Prostate gland (tissue), 2 donors: ENCODE measurements at regions not wholly inside any gene's neighbourhood (a gene's known extent, or its start where the extent isn't known, plus 50 kb on each side); places are given as distances from the start of the nearest gene placed in this dataset.
"Not testable (repeated sequence)": the region's sequence is repeated elsewhere in the genome, so short reads cannot be mapped to it uniquely, and the experiment has no call there.

Source experiments
- DNase-seq: peaks from one replicate; pipeline ENCODE4 v3.0.0-alpha.2; 2019; ENCODE audit warnings: low spot score
- H3K27ac ChIP-seq, 2 donors: fragments of 200-600 bp; sonication (generic); 2 replicates each; pipeline ENCODE4 v1.5.1; 2017 to 2019
- H3K27me3 ChIP-seq: fragments of 200-600 bp; sonication (generic); replicated peaks from 2 replicates; pipeline ENCODE4 v1.5.1; 2019; ENCODE audit not compliant: insufficient read depth
- H3K36me3 ChIP-seq, 2 donors: fragments of 200-600 bp; sonication (generic); 1 replicate in 1 of 2; 2 replicates in 1 of 2; pipeline versions ENCODE4 v1.5.1 to v1.8.1; 2017 to 2019
- H3K4me1 ChIP-seq: fragments of 200-600 bp; sonication (generic); replicated peaks from 2 replicates; pipeline ENCODE4 v1.5.1; 2019
- H3K4me3 ChIP-seq, 2 donors: fragments of 200-600 bp; sonication (generic); 2 replicates each; pipeline ENCODE4 v1.5.1; 2017 to 2019
- H3K9me3 ChIP-seq: fragments of 200-600 bp; sonication (generic); 2 replicates; pipeline ENCODE4 v1.5.1; 2017
- CTCF ChIP-seq, 4 experiments: fragments of 200-600 bp in 2 of 4; fragments of 450-650 bp in 2 of 4; sonication (generic) in 2 of 4; IDR thresholded peaks; 1 replicate in 3 of 4; 2 replicates in 1 of 4; pipeline ENCODE4 v1.5.1; 2016 to 2019; ENCODE audit warnings: antibody characterized with exemption in 4 of 4, mild to moderate bottlenecking in 2 of 4, moderate library complexity in 2 of 4
- POLR2A ChIP-seq: fragments of 450-650 bp; IDR thresholded peaks from one replicate; pipeline ENCODE4 v1.6.1; 2016; ENCODE audit warnings: antibody characterized with exemption, mild to moderate bottlenecking
- POLR2AphosphoS5 ChIP-seq: sonication (generic); formaldehyde crosslinking; IDR thresholded peaks from one replicate; pipeline ENCODE4 v1.6.1; 2017; ENCODE audit warnings: antibody characterized with exemption
- WGBS: methylation state at CpG from one replicate; pipeline ENCODE4 v1.1.5; 2018; 5-methylcytosine and 5-hydroxymethylcytosine counted together
- intact Hi-C: fragments of 100-400 bp; cut with DNase I; formaldehyde crosslinking; loops from one replicate; pipeline ENCODE4 v1.14.2; 2022

GRCh38 chr7:53350241-53350640 lies 314.8 kb downstream of the POM121L12 start:
- Histone ChIP-seq H3K36me3 (no peaks in the 10 kb centered on the region), H3K4me3 (no peak overlapping the region), H3K27me3 (no peaks in the 10 kb centered on the region), H3K4me1 (no peaks in the 10 kb centered on the region), H3K9me3 (no peaks in the 10 kb centered on the region), H3K27ac (no peak overlapping the region)
- TF ChIP-seq CTCF (IDR thresholded peaks at IDR 0.05) (no peak), POLR2A (no peak), POLR2AphosphoS5 (no peak)
- 31% methylated on average over 2 of the region's 2 CpGs for WGBS
- intact Hi-C loops, result no loop called here
- DNase-seq, result no peak

GRCh38 chr7:53351681-53352080 lies 316.2 kb downstream of the POM121L12 start:
- WGBS, result 43% methylated on average over 2 of the region's 2 CpGs
- TF ChIP-seq POLR2AphosphoS5 (no peak), POLR2A (no peak), CTCF (IDR thresholded peaks at IDR 0.05) (no peak)
- intact Hi-C loops, result no loop called here

GRCh38 chr7:53358269-53358668 lies 322.8 kb downstream of the POM121L12 start:
- no peak overlapping the region for H3K4me3 ChIP-seq
- WGBS, result 92% methylated on average over 2 of the region's 2 CpGs
- H3K4me1 ChIP-seq, result no peaks in the 10 kb centered on the region
- H3K9me3 ChIP-seq, result no peaks in the 10 kb centered on the region
- no peaks in the 10 kb centered on the region for H3K36me3 ChIP-seq
- no peak for DNase-seq
- TF ChIP-seq CTCF (IDR thresholded peaks at IDR 0.05), result no peak
- no peak for TF ChIP-seq POLR2A
- no peak for TF ChIP-seq POLR2AphosphoS5
- H3K27ac ChIP-seq, result no peak overlapping the region
- no peaks in the 10 kb centered on the region for H3K27me3 ChIP-seq
- intact Hi-C loops, result no loop called here

More at GRCh38 chr7:53351681-53352080, 316.2 kb downstream of the POM121L12 start:
- Histone ChIP-seq H3K27ac (no peak overlapping the region), H3K27me3 (no peaks in the 10 kb centered on the region), H3K9me3 (no peaks in the 10 kb centered on the region), H3K4me1 (no peaks in the 10 kb centered on the region), H3K36me3 (no peaks in the 10 kb centered on the region), H3K4me3 (no peak overlapping the region)
- no peak for DNase-seq

GRCh38 chr7:53383131-53383530 lies 347.7 kb downstream of the POM121L12 start:
- intact Hi-C loops, result no loop called here
- no peaks in the 10 kb centered on the region for H3K27me3 ChIP-seq
- no peaks in the 10 kb centered on the region for H3K4me1 ChIP-seq
- no peak for TF ChIP-seq POLR2A
- no peak for TF ChIP-seq POLR2AphosphoS5
- no peak for TF ChIP-seq CTCF (IDR thresholded peaks at IDR 0.05)
- no peaks in the 10 kb centered on the region for H3K36me3 ChIP-seq
- H3K27ac ChIP-seq, result no peak overlapping the region
- 89% methylated on average over 3 of the region's 3 CpGs for WGBS
- DNase-seq, result no peak
- H3K4me3 ChIP-seq, result no peak overlapping the region
- H3K9me3 ChIP-seq, result no peaks in the 10 kb centered on the region

- H3K4me1 ChIP-seq, H3K4me3 ChIP-seq, H3K36me3 ChIP-seq, DNase-seq, intact Hi-C loops, H3K9me3 ChIP-seq, H3K27me3 ChIP-seq, H3K27ac ChIP-seq: not testable (repeated sequence)
- 90% methylated on average over 10 of the region's 19 CpGs for WGBS
These were observed 349.8 kb downstream of the POM121L12 start for GRCh38 chr7:53385239-53385638.
